HG03066 (cell line): ENCODE measurements at regions not wholly inside any gene's neighbourhood (a gene's known extent, or its start where the extent isn't known, plus 50 kb on each side); places are given as distances from the start of the nearest gene placed in this dataset.
"Not testable (repeated sequence)": the region's sequence is repeated elsewhere in the genome, so short reads cannot be mapped to it uniquely, and the experiment has no call there.

Source experiments
- ATAC-seq: cut with Tn5 transposase; IDR thresholded peaks from one replicate; pipeline ENCODE4 v1.9.1; 2021; ENCODE audit warnings: low read depth; ENCODE audit not compliant: unreplicated experiment

- no peak for ATAC-seq
Observed at GRCh38 chr9:13845460-13845859, 468.5 kb downstream of the NFIB start.

- ATAC-seq: no peak
Observed at GRCh38 chr9:13841746-13842462, 472.0 kb downstream of the NFIB start.

GRCh38 chr9:13832446-13832845 is 481.5 kb downstream of the NFIB start:
- no peak for ATAC-seq

- no peak for ATAC-seq
Observed at GRCh38 chr9:13823026-13823425, 490.9 kb downstream of the NFIB start.

GRCh38 chr9:13817754-13818278 is 496.1 kb downstream of the NFIB start:
- no peak for ATAC-seq

GRCh38 chr9:13816837-13817236 is 497.1 kb downstream of the NFIB start:
- no peak for ATAC-seq

- ATAC-seq: no peak
Observed at GRCh38 chr9:13814647-13815400, 499.1 kb downstream of the NFIB start.

GRCh38 chr9:13811876-13812275 is 502.1 kb downstream of the NFIB start:
- no peak for ATAC-seq

GRCh38 chr9:13810510-13810909 is 503.4 kb downstream of the NFIB start:
- no peak for ATAC-seq

GRCh38 chr9:13809401-13809800 is 504.5 kb downstream of the NFIB start:
- ATAC-seq: no peak

- no peak for ATAC-seq
Observed at GRCh38 chr9:13807118-13807517, 506.8 kb downstream of the NFIB start.

- ATAC-seq: no peak
Observed at GRCh38 chr9:13806714-13807113, 507.2 kb downstream of the NFIB start.

- ATAC-seq: no peak
Observed at GRCh38 chr9:13805546-13805945, 508.4 kb downstream of the NFIB start.

- ATAC-seq: no peak
Observed at GRCh38 chr9:13804532-13804931, 509.4 kb downstream of the NFIB start.

- no peak for ATAC-seq
Observed at GRCh38 chr9:13800776-13801175, 513.2 kb downstream of the NFIB start.

GRCh38 chr9:13797701-13798100 is 516.2 kb downstream of the NFIB start:
- not testable (repeated sequence) for ATAC-seq

GRCh38 chr9:13791816-13792215 is 512.3 kb upstream of the MPDZ start:
- ATAC-seq: no peak

- ATAC-seq: no peak
Observed at GRCh38 chr9:13790055-13790454, 510.6 kb upstream of the MPDZ start.

- no peak for ATAC-seq
Observed at GRCh38 chr9:13787234-13787833, 507.8 kb upstream of the MPDZ start.

- no peak for ATAC-seq
Observed at GRCh38 chr9:13786711-13787110, 507.2 kb upstream of the MPDZ start.

GRCh38 chr9:13786131-13786530 is 506.6 kb upstream of the MPDZ start:
- ATAC-seq: no peak
